ENCODE measurements at regions not wholly inside any gene's neighbourhood (a gene's known extent, or its start where the extent isn't known, plus 50 kb on each side); places are given as distances from the start of the nearest gene placed in this dataset.

- DNase-seq (ENCODE audit: low read depth), result no peak
- TF ChIP-seq CTCF (conservative IDR thresholded peaks at IDR 0.05; ENCODE audit: control insufficient read depth, insufficient read depth, low read depth, low read length), result no peak
- no peak overlapping the region for H3K4me3 ChIP-seq (ENCODE audit: control insufficient read depth, low read depth, low read length)
Observed at GRCh38 chrX:149205081-149205480, 300.0 kb downstream of the IDS start.

- no peak overlapping the region for H3K4me3 ChIP-seq (ENCODE audit: control insufficient read depth, low read depth, low read length)
- no peak for TF ChIP-seq CTCF (conservative IDR thresholded peaks at IDR 0.05; ENCODE audit: control insufficient read depth, insufficient read depth, low read depth, low read length)
- DNase-seq (ENCODE audit: low read depth), result no peak
Observed at GRCh38 chrX:149199734-149200133, 305.4 kb downstream of the IDS start.

- no peak overlapping the region for H3K4me3 ChIP-seq (ENCODE audit: control insufficient read depth, low read depth, low read length)
- no peak for DNase-seq (ENCODE audit: low read depth)
- no peak for TF ChIP-seq CTCF (conservative IDR thresholded peaks at IDR 0.05; ENCODE audit: control insufficient read depth, insufficient read depth, low read depth, low read length)
Observed at GRCh38 chrX:149198980-149199732, 305.9 kb downstream of the IDS start.

GRCh38 chrX:149185087-149185486, 320.0 kb downstream of the IDS start:
- peak; percentile 32 for DNase-seq (ENCODE audit: low read depth)
- TF ChIP-seq CTCF (conservative IDR thresholded peaks at IDR 0.05; ENCODE audit: control insufficient read depth, insufficient read depth, low read depth, low read length), result no peak
- no peak overlapping the region for H3K4me3 ChIP-seq (ENCODE audit: control insufficient read depth, low read depth, low read length)

- H3K4me3 ChIP-seq (ENCODE audit: control insufficient read depth, low read depth, low read length), result no peak overlapping the region
- peak; percentile 1 for DNase-seq (ENCODE audit: low read depth)
- TF ChIP-seq CTCF (conservative IDR thresholded peaks at IDR 0.05; ENCODE audit: control insufficient read depth, insufficient read depth, low read depth, low read length), result no peak
Observed at GRCh38 chrX:149161435-149162088, 343.5 kb downstream of the IDS start.

GRCh38 chrX:149157976-149158375, 347.1 kb downstream of the IDS start:
- H3K4me3 ChIP-seq (ENCODE audit: control insufficient read depth, low read depth, low read length), result no peak overlapping the region
- TF ChIP-seq CTCF (conservative IDR thresholded peaks at IDR 0.05; ENCODE audit: control insufficient read depth, insufficient read depth, low read depth, low read length), result no peak
- DNase-seq (ENCODE audit: low read depth), result no peak
